ENCODE measurements at regions not wholly inside any gene's neighbourhood (a gene's known extent, or its start where the extent isn't known, plus 50 kb on each side); places are given as distances from the start of the nearest gene placed in this dataset.

DNA sequence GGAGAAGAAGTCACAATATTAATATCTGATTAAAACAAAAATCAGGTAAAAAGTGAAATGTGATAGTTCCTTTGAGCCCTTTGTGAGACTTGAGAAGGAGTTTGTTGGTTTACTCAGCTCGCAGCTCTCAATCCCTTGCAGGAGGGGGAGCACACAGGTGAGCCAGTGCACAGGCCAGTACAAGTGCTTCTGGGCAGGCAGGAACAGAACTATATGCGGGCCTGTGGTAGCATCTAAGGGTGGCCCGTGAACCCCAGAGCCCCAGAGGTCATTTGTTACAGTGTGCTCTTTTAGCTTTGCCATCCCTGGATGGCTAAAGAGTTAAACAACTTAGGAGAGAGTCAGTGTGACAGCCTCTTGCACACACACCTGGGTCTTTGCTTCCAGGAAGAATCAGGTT is 215.3 kb upstream of the EDIL3 start (continued):
- TF ChIP-seq CBX5 (CRISPR knock-in tag; IDR thresholded peaks at IDR 0.05; ENCODE audit: borderline replicate concordance) (no peak), ZNF382 (CRISPR knock-in tag; IDR thresholded peaks at IDR 0.05; ENCODE audit: borderline replicate concordance) (no peak), KMT2A (CRISPR knock-in tag; IDR thresholded peaks at IDR 0.05) (no peak), FOSL2 (CRISPR knock-in tag; IDR thresholded peaks at IDR 0.05) (no peak), SMC3 (IDR thresholded peaks at IDR 0.05; ENCODE audit: low read length) (no peak), ZNF790 (CRISPR knock-in tag; IDR thresholded peaks at IDR 0.05; ENCODE audit: borderline replicate concordance) (no peak)
- TF ChIP-seq, protein P1, sequence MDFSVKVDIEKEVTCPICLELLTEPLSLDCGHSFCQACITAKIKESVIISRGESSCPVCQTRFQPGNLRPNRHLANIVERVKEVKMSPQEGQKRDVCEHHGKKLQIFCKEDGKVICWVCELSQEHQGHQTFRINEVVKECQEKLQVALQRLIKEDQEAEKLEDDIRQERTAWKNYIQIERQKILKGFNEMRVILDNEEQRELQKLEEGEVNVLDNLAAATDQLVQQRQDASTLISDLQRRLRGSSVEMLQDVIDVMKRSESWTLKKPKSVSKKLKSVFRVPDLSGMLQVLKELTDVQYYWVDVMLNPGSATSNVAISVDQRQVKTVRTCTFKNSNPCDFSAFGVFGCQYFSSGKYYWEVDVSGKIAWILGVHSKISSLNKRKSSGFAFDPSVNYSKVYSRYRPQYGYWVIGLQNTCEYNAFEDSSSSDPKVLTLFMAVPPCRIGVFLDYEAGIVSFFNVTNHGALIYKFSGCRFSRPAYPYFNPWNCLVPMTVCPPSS (IDR thresholded peaks at IDR 0.05) = no peak

DNA sequence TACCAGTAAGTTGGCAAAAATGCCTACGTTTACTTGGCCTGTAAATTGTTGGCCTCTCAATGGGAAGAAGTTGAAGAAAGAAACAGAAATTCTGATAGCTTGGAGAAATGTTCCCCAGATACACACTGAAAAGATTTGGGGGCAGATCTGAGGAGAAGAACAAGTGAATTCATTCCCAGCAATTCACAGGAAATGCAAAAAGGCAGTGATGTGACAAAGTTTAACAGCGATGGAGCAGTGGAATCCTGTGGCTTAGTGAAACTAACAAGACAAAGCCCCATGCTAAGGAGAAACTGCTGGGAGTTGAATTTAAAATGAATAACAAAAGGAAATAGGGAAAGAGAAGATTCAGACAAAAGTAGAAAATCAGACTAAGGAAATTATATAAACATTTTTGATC is 213.2 kb upstream of the EDIL3 start:
- DNase-seq (ENCODE audit: low spot score) (no peak), ATAC-seq (no peak), FAIRE-seq (no peak)
- Histone ChIP-seq H3K27ac (ENCODE audit: extremely low read length, insufficient read depth, low read length) (no peak overlapping the region), H2AFZ (ENCODE audit: low read length) (no peak overlapping the region), H3K4me3 (replicated peaks in 1 of 3; ENCODE audit: insufficient read depth in 1 of 3, low read depth in 2 of 3, low read length in 3 of 3) (no peak overlapping the region), H3K4me1 (ENCODE audit: insufficient read depth, low read length) (no peaks in the 10 kb centered on the region), H3K9me3 (ENCODE audit: low read length) (no peaks in the 10 kb centered on the region), H3K79me2 (ENCODE audit: insufficient read depth, low read length) (no peaks in the 10 kb centered on the region), H3K9ac (ENCODE audit: insufficient read depth, low read depth, low read length) (no peak overlapping the region), H3K36me3 (replicated peaks in 1 of 2; ENCODE audit: control insufficient read depth in 1 of 2, insufficient read depth in 2 of 2, low read length in 2 of 2) (no peaks in the 10 kb centered on the region), H3K4me2 (ENCODE audit: low read depth, low read length) (no peak overlapping the region), H4K20me1 (ENCODE audit: insufficient read depth, low read length) (no peaks in the 10 kb centered on the region), H3K27me3 (ENCODE audit: control insufficient read depth in 1 of 2, insufficient read depth in 2 of 2, low read length in 2 of 2) (no peaks in the 10 kb centered on the region)
- CTCF ChIA-PET (ENCODE audit: low intra/inter-chr PET ratio, low total read pairs) = no interaction called here
- 0% methylated on average over 2 of the region's 2 CpGs for WGBS (ENCODE audit: low lambda C conversion rate)
- in situ Hi-C loops (cut with HindIII; ENCODE audit: extremely low pct_ligation_motif_present, low pct_unique_long_range_greater_than_20kb) = no loop called here
- TF ChIP-seq ZNF326 (CRISPR knock-in tag; IDR thresholded peaks at IDR 0.05; ENCODE audit: borderline replicate concordance) = no peak
- TF ChIP-seq CBFB (CRISPR knock-in tag; IDR thresholded peaks at IDR 0.05) = no peak
- TF ChIP-seq SIN3B (IDR thresholded peaks at IDR 0.05; ENCODE audit: low read length) = no peak
- TF ChIP-seq SATB2 (CRISPR knock-in tag; IDR thresholded peaks at IDR 0.05) = no peak
- no peak for TF ChIP-seq PCBP1 (IDR thresholded peaks at IDR 0.05; ENCODE audit: borderline replicate concordance, low read depth, low read length)
- TF ChIP-seq ZBTB7A (CRISPR knock-in tag; IDR thresholded peaks at IDR 0.05) = no peak
- no peak for TF ChIP-seq RAD21 (CRISPR knock-in tag; IDR thresholded peaks at IDR 0.05)
- TF ChIP-seq, protein P2, sequence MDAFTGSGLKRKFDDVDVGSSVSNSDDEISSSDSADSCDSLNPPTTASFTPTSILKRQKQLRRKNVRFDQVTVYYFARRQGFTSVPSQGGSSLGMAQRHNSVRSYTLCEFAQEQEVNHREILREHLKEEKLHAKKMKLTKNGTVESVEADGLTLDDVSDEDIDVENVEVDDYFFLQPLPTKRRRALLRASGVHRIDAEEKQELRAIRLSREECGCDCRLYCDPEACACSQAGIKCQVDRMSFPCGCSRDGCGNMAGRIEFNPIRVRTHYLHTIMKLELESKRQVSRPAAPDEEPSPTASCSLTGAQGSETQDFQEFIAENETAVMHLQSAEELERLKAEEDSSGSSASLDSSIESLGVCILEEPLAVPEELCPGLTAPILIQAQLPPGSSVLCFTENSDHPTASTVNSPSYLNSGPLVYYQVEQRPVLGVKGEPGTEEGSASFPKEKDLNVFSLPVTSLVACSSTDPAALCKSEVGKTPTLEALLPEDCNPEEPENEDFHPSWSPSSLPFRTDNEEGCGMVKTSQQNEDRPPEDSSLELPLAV (CRISPR knock-in tag; conservative IDR thresholded peaks at IDR 0.05; ENCODE audit: low read depth) = no peak
- no peak for TF ChIP-seq ZNF562 (CRISPR knock-in tag; IDR thresholded peaks at IDR 0.05; ENCODE audit: borderline replicate concordance)
- TF ChIP-seq ZNF644 (CRISPR knock-in tag; IDR thresholded peaks at IDR 0.05; ENCODE audit: low read depth) = no peak
- no peak for TF ChIP-seq NR1H2 (CRISPR knock-in tag; IDR thresholded peaks at IDR 0.05; ENCODE audit: borderline replicate concordance, low read depth)
- TF ChIP-seq, protein P3, sequence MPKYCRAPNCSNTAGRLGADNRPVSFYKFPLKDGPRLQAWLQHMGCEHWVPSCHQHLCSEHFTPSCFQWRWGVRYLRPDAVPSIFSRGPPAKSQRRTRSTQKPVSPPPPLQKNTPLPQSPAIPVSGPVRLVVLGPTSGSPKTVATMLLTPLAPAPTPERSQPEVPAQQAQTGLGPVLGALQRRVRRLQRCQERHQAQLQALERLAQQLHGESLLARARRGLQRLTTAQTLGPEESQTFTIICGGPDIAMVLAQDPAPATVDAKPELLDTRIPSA (CRISPR knock-in tag; IDR thresholded peaks at IDR 0.05; ENCODE audit: borderline replicate concordance) = no peak
- TF ChIP-seq ZNF792 (CRISPR knock-in tag; IDR thresholded peaks at IDR 0.05) = no peak
- POLR2A ChIA-PET = no interaction called here
- BruUV-seq (replicated peaks) = no TSS peak
- intact Hi-C loops (cut with micrococcal nuclease; ENCODE audit: unreplicated experiment) = no loop called here

All from HepG2 (cell line).